Mammary epithelial cell (primary cell): ENCODE measurements at regions not wholly inside any gene's neighbourhood (a gene's known extent, or its start where the extent isn't known, plus 50 kb on each side); places are given as distances from the start of the nearest gene placed in this dataset.

Source experiments
- EZH2 ChIP-seq: IDR thresholded peaks from 2 replicates; pipeline ENCODE4 v1.6.1; 2012; ENCODE audit warnings: low read length, inconsistent platforms, borderline replicate concordance
- TF ChIP-seq, protein P1 (sequence below), 2 donors: IDR thresholded peaks in 1 of 2; conservative IDR thresholded peaks in 1 of 2; 2 replicates each; pipeline ENCODE4 v1.5.1; 2011 to 2012; ENCODE audit warnings: inconsistent platforms in 2 of 2, low read length in 2 of 2, mild to moderate bottlenecking in 2 of 2, control low read depth in 1 of 2, low read depth in 1 of 2; ENCODE audit not compliant: insufficient read depth in 1 of 2; ENCODE audit errors: extremely low read depth in 1 of 2

DNA sequence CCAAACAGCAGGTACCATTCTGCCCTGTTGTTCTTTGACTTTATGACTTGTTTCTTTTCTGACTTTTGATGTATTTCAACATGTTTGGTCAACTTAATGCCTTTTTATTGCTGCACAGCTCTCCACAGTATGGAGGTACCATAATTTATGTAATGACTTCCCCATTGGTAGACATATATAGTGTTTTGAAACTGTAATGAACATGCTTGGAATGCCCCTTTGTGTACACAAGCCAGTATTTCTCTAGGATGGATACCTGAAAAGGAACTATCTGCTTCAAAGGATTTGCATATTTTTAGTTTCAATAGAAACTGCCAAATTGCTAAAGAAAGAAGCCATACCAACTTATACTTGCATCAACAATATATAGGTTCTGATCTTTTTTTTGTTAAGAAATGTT lies 66.1 kb downstream of the NOG start:
- TF ChIP-seq, protein P1, sequence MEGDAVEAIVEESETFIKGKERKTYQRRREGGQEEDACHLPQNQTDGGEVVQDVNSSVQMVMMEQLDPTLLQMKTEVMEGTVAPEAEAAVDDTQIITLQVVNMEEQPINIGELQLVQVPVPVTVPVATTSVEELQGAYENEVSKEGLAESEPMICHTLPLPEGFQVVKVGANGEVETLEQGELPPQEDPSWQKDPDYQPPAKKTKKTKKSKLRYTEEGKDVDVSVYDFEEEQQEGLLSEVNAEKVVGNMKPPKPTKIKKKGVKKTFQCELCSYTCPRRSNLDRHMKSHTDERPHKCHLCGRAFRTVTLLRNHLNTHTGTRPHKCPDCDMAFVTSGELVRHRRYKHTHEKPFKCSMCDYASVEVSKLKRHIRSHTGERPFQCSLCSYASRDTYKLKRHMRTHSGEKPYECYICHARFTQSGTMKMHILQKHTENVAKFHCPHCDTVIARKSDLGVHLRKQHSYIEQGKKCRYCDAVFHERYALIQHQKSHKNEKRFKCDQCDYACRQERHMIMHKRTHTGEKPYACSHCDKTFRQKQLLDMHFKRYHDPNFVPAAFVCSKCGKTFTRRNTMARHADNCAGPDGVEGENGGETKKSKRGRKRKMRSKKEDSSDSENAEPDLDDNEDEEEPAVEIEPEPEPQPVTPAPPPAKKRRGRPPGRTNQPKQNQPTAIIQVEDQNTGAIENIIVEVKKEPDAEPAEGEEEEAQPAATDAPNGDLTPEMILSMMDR (conservative IDR thresholded peaks at IDR 0.05 in 1 of 2, IDR thresholded peaks at IDR 0.05 in 1 of 2; ENCODE audit: extremely low read depth in 1 of 2, insufficient read depth in 1 of 2, low read depth in 1 of 2, low read length in 2 of 2): no peak
- TF ChIP-seq EZH2: no peak
